GM12878 (cell line): ENCODE measurements at regions not wholly inside any gene's neighbourhood (a gene's known extent, or its start where the extent isn't known, plus 50 kb on each side); places are given as distances from the start of the nearest gene placed in this dataset.

ENCODE experiments used
- ATAC-seq: fragments of 200-7000 bp; cut with Tn5 transposase; 3 replicates; pipeline ENCODE4 v1.9.1; 2020; ENCODE audit warnings: mild to moderate bottlenecking, moderate library complexity
- BruUV-seq: library from RNA; stranded (reverse); fragments of 400-500 nt; replicated peaks from 2 replicates; lab custom pipeline; 2021; lab: Mats Ljungman, UMichigan
- CTCF ChIA-PET: fragments of 300-600 bp; sonication (Branson Sonifier 250); formaldehyde crosslinking; extraction: SDS; loops from one replicate; lab custom pipeline; 2021; ENCODE audit warnings: inconsistent platforms; lab: Yijun Ruan, JAX
- POLR2A ChIA-PET: fragments of 350-600 bp; formaldehyde crosslinking; extraction: SDS; loops from one replicate; lab custom pipeline; 2021; ENCODE audit warnings: inconsistent platforms; lab: Charles Lee
- RAD21 ChIA-PET: fragments of 300-600 bp; sonication (Branson Sonifier 250); formaldehyde crosslinking; loops from one replicate; lab custom pipeline; 2023; ENCODE audit warnings: antibody characterized with exemption; ENCODE audit not compliant: unreplicated experiment; lab: Charles Lee
- SMC1A ChIA-PET: fragments of 300-600 bp; sonication (Branson Sonifier 250); formaldehyde crosslinking; loops from one replicate; lab custom pipeline; 2023; ENCODE audit not compliant: unreplicated experiment, uncharacterized antibody; lab: Charles Lee
- DNase-seq: peaks from one replicate; pipeline ENCODE4 v3.0.0-alpha.2; 2011; ENCODE audit warnings: low read depth, low spot score
- FAIRE-seq: peaks from 3 replicates; lab custom pipeline; 2011; peaks lifted over from hg19 to GRCh38; lab: Jason Lieb, UNC
- H2AFZ ChIP-seq: 2 replicates; pipeline ENCODE4 v1.6.0; 2011; ENCODE audit warnings: low read depth, low read length, control low read depth; ENCODE audit not compliant: control insufficient read depth
- H3K27ac ChIP-seq: 2 replicates; pipeline ENCODE4 v1.5.1; 2011; ENCODE audit warnings: control low read depth; ENCODE audit not compliant: control insufficient read depth, insufficient read depth
- H3K27me3 ChIP-seq, 2 experiments: replicated peaks in 1 of 2; 2 replicates each; pipeline versions ENCODE4 v1.6.0 to v1.6.1; 2011; ENCODE audit warnings: low read length in 1 of 2; ENCODE audit not compliant: control insufficient read depth in 2 of 2, insufficient read depth in 2 of 2
- H3K36me3 ChIP-seq, 2 experiments: 2 replicates each; pipeline ENCODE4 v1.5.1; 2011; ENCODE audit warnings: low read length in 1 of 2; ENCODE audit not compliant: control insufficient read depth in 2 of 2, insufficient read depth in 2 of 2
- H3K4me1 ChIP-seq: 2 replicates; pipeline ENCODE4 v1.6.1; 2011; ENCODE audit warnings: mild to moderate bottlenecking, low read length, moderate library complexity, mixed read lengths; ENCODE audit not compliant: control insufficient read depth, insufficient read depth
- H3K4me2 ChIP-seq: 2 replicates; pipeline ENCODE4 v1.6.0; 2011; ENCODE audit warnings: control low read depth; ENCODE audit not compliant: control insufficient read depth, insufficient read depth
- H3K4me3 ChIP-seq: fragments of 200-600 bp; sonication (generic); 2 replicates; pipeline ENCODE4 v1.5.1; 2016
- H3K79me2 ChIP-seq: 2 replicates; pipeline ENCODE4 v1.6.0; 2011; ENCODE audit warnings: low read length; ENCODE audit not compliant: control insufficient read depth, insufficient read depth
- H3K9ac ChIP-seq: 2 replicates; pipeline ENCODE4 v1.8.0; 2011; ENCODE audit warnings: low read length, control low read depth, mixed read lengths; ENCODE audit not compliant: control insufficient read depth, insufficient read depth
- H3K9me3 ChIP-seq: replicated peaks from 3 replicates; pipeline ENCODE4 v1.5.1; 2011; ENCODE audit warnings: mild to moderate bottlenecking, low read length; ENCODE audit not compliant: control insufficient read depth, insufficient read depth
- H4K20me1 ChIP-seq: 2 replicates; pipeline ENCODE4 v1.6.0; 2011; ENCODE audit not compliant: control insufficient read depth, insufficient read depth
- CHD1 ChIP-seq: IDR thresholded peaks from 2 replicates; pipeline ENCODE4 v1.6.1; 2012; ENCODE audit warnings: low read depth, low read length, improper control_type of control experiment
- CHD4 ChIP-seq: fragments of 200-600 bp; sonication (generic); IDR thresholded peaks from 2 replicates; pipeline ENCODE4 v1.6.1; 2016; ENCODE audit warnings: mild to moderate bottlenecking
- EGR1 ChIP-seq, 2 experiments: IDR thresholded peaks; 1 replicate in 1 of 2; 2 replicates in 1 of 2; pipeline ENCODE4 v1.6.1; 2011 to 2012; ENCODE audit warnings: low read depth in 2 of 2, low read length in 2 of 2, borderline replicate concordance in 1 of 2, mild to moderate bottlenecking in 1 of 2, moderate library complexity in 1 of 2
- ESRRA ChIP-seq: IDR thresholded peaks from 2 replicates; pipeline ENCODE4 v1.6.1; 2012; ENCODE audit warnings: mild to moderate bottlenecking, low read length, improper control_type of control experiment
- ETV6 ChIP-seq, 2 experiments: fragments of 450-650 bp in 1 of 2; IDR thresholded peaks in 1 of 2; conservative IDR thresholded peaks in 1 of 2; 2 replicates each; pipeline ENCODE4 v1.6.1; 2014; ENCODE audit warnings: antibody characterized with exemption in 1 of 2, borderline replicate concordance in 1 of 2, low read depth in 1 of 2, mild to moderate bottlenecking in 1 of 2, moderate library complexity in 1 of 2
- NR2C1 ChIP-seq: fragments of 450-650 bp; IDR thresholded peaks from 2 replicates; pipeline ENCODE4 v1.6.1; 2017; ENCODE audit warnings: antibody characterized with exemption, mild to moderate bottlenecking, moderate library complexity
- RBBP5 ChIP-seq: fragments of 200-600 bp; sonication (generic); conservative IDR thresholded peaks from 2 replicates; pipeline ENCODE4 v1.6.1; 2016
- ZNF274 ChIP-seq: IDR thresholded peaks from one replicate; pipeline ENCODE4 v1.8.0; 2011; ENCODE audit not compliant: insufficient read length, insufficient read depth
- ZNF592 ChIP-seq: fragments of 450-650 bp; IDR thresholded peaks from 2 replicates; pipeline ENCODE4 v1.6.1; 2017; ENCODE audit warnings: mild to moderate bottlenecking, moderate library complexity
- WGBS: methylation state at CpG from one replicate; pipeline ENCODE4 v1.1.6; 2016; ENCODE audit warnings: low lambda C conversion rate; ENCODE audit not compliant: insufficient replicate concordance, insufficient coverage; ENCODE audit errors: missing lambda C conversion rate; 5-methylcytosine and 5-hydroxymethylcytosine counted together
- in situ Hi-C: fragments of 300-500 bp; cut with MboI; formaldehyde crosslinking; loops from 9 replicates; pipeline ENCODE4 v1.14.3; 2018; ENCODE audit warnings: mixed read lengths
- intact Hi-C: fragments of 100-400 bp; cut with micrococcal nuclease; formaldehyde crosslinking; loops from one replicate; pipeline ENCODE4 v1.14.2; 2022; ENCODE audit not compliant: unreplicated experiment

GRCh38 chr5:39857041-39857440, 432.3 kb upstream of the DAB2 start:
- no peak overlapping the region for H3K4me2 ChIP-seq
- TF ChIP-seq CHD4 (no peak), ETV6 (conservative IDR thresholded peaks at IDR 0.05 in 1 of 2, IDR thresholded peaks at IDR 0.05 in 1 of 2; ENCODE audit: borderline replicate concordance in 1 of 2, low read depth in 1 of 2) (no peak), NR2C1 (no peak), CHD1 (no peak), ZNF592 (no peak), EGR1 (IDR thresholded peaks at IDR 0.05; ENCODE audit: borderline replicate concordance in 1 of 2, low read depth in 2 of 2, low read length in 2 of 2) (no peak), ZNF274 (no peak), RBBP5 (no peak), ESRRA (no peak)
- 40% methylated on average over 3 of the region's 3 CpGs for WGBS
- H3K36me3 ChIP-seq = no peaks in the 10 kb centered on the region
- no peaks in the 10 kb centered on the region for H4K20me1 ChIP-seq
- POLR2A ChIA-PET = no interaction called here
- in situ Hi-C loops (no loop called here), intact Hi-C loops (no loop called here)
- no peak for ATAC-seq
- no peak overlapping the region for H3K27ac ChIP-seq
- no peak for DNase-seq
- no peaks in the 10 kb centered on the region for H3K9me3 ChIP-seq
- CTCF ChIA-PET = no interaction called here
- RAD21 ChIA-PET = no interaction called here
- H3K4me3 ChIP-seq = no peak overlapping the region
- no peaks in the 10 kb centered on the region for H3K79me2 ChIP-seq
- FAIRE-seq = no peak
- no TSS peak for BruUV-seq
- H3K27me3 ChIP-seq = no peaks in the 10 kb centered on the region
- H2AFZ ChIP-seq = no peak overlapping the region
- SMC1A ChIA-PET = no interaction called here
- no peak overlapping the region for H3K9ac ChIP-seq
- H3K4me1 ChIP-seq = no peaks in the 10 kb centered on the region
